HG02798 (cell line): ENCODE measurements at regions not wholly inside any gene's neighbourhood (a gene's known extent, or its start where the extent isn't known, plus 50 kb on each side); places are given as distances from the start of the nearest gene placed in this dataset.
"Not testable (repeated sequence)": the region's sequence is repeated elsewhere in the genome, so short reads cannot be mapped to it uniquely, and the experiment has no call there.

Source experiments
- ATAC-seq: cut with Tn5 transposase; IDR thresholded peaks from one replicate; pipeline ENCODE4 v1.9.1; 2021; ENCODE audit warnings: mild to moderate bottlenecking; ENCODE audit not compliant: unreplicated experiment, poor library complexity

- ATAC-seq, result no peak
Measured at GRCh38 chr4:160510928-160511327, 1408.0 kb downstream of the RAPGEF2 start.

- ATAC-seq, result no peak
Measured at GRCh38 chr4:160514126-160514525, 1411.2 kb downstream of the RAPGEF2 start.

GRCh38 chr4:160523231-160523630 is 1420.4 kb downstream of the RAPGEF2 start:
- ATAC-seq, result no peak

GRCh38 chr4:160537681-160538080 is 1434.8 kb downstream of the RAPGEF2 start:
- no peak for ATAC-seq

- ATAC-seq, result no peak
Measured at GRCh38 chr4:160546201-160546600, 1443.3 kb downstream of the RAPGEF2 start.

GRCh38 chr4:160549951-160550519 is 1447.2 kb downstream of the RAPGEF2 start:
- ATAC-seq, result not testable (repeated sequence)

GRCh38 chr4:160562661-160563060 is 1459.8 kb downstream of the RAPGEF2 start:
- ATAC-seq, result no peak

GRCh38 chr4:160563552-160564282 is 1460.8 kb downstream of the RAPGEF2 start:
- no peak for ATAC-seq

GRCh38 chr4:160567634-160568033 is 1464.8 kb downstream of the RAPGEF2 start:
- ATAC-seq, result no peak

GRCh38 chr4:160570271-160570670 is 1467.4 kb downstream of the RAPGEF2 start:
- ATAC-seq, result no peak

- not testable (repeated sequence) for ATAC-seq
Measured at GRCh38 chr4:160574272-160574671, 1471.4 kb downstream of the RAPGEF2 start.

- ATAC-seq, result no peak
Measured at GRCh38 chr4:160580581-160580980, 1477.7 kb downstream of the RAPGEF2 start.

GRCh38 chr4:160592258-160592657 is 1489.4 kb downstream of the RAPGEF2 start:
- no peak for ATAC-seq

GRCh38 chr4:160595646-160596045 is 1492.8 kb downstream of the RAPGEF2 start:
- no peak for ATAC-seq

GRCh38 chr4:160604541-160604940 is 1501.7 kb downstream of the RAPGEF2 start:
- no peak for ATAC-seq

- no peak for ATAC-seq
Measured at GRCh38 chr4:160611181-160611580, 1508.3 kb downstream of the RAPGEF2 start.

GRCh38 chr4:160631044-160631443 is 1528.2 kb downstream of the RAPGEF2 start:
- no peak for ATAC-seq

GRCh38 chr4:160652790-160653189 is 1511.0 kb downstream of the FSTL5 start:
- no peak for ATAC-seq

- no peak for ATAC-seq
Measured at GRCh38 chr4:160675550-160675949, 1488.2 kb downstream of the FSTL5 start.

- ATAC-seq, result no peak
Measured at GRCh38 chr4:160685729-160686128, 1478.1 kb downstream of the FSTL5 start.

- ATAC-seq, result no peak
Measured at GRCh38 chr4:160701671-160702070, 1462.1 kb downstream of the FSTL5 start.

- no peak for ATAC-seq
Measured at GRCh38 chr4:160709026-160709425, 1454.8 kb downstream of the FSTL5 start.
